NCI-H2107 treated with DMSO at 0.1 percent for 48 hours (cell line): ENCODE measurements at regions not wholly inside any gene's neighbourhood (a gene's known extent, or its start where the extent isn't known, plus 50 kb on each side); places are given as distances from the start of the nearest gene placed in this dataset.

Source experiments
- DNase-seq: peaks from one replicate; lab custom pipeline; 2025; ENCODE audit not compliant: unreplicated experiment; lab: John Stamatoyannopoulos, UW

GRCh38 chr17:36885153-36885735, 52.0 kb upstream of the LHX1 start:
- no peak for DNase-seq

- no peak for DNase-seq
Measured at GRCh38 chr17:36885771-36886377, 51.4 kb upstream of the LHX1 start.
